B cell (primary cell): ENCODE measurements at regions not wholly inside any gene's neighbourhood (a gene's known extent, or its start where the extent isn't known, plus 50 kb on each side); places are given as distances from the start of the nearest gene placed in this dataset.

Source experiments
- EZH2 ChIP-seq: IDR thresholded peaks from 2 replicates; pipeline ENCODE4 v1.6.1; 2012; ENCODE audit warnings: borderline replicate concordance, low read depth, mild to moderate bottlenecking, moderate library complexity, low read length; ENCODE audit not compliant: insufficient read depth, poor library complexity, severe bottlenecking
- TF ChIP-seq, protein P1 (sequence below): fragments of 200-600 bp; IDR thresholded peaks from one replicate; pipeline ENCODE4 v1.8.0; 2022; ENCODE audit warnings: antibody characterized with exemption, mild to moderate bottlenecking

DNA sequence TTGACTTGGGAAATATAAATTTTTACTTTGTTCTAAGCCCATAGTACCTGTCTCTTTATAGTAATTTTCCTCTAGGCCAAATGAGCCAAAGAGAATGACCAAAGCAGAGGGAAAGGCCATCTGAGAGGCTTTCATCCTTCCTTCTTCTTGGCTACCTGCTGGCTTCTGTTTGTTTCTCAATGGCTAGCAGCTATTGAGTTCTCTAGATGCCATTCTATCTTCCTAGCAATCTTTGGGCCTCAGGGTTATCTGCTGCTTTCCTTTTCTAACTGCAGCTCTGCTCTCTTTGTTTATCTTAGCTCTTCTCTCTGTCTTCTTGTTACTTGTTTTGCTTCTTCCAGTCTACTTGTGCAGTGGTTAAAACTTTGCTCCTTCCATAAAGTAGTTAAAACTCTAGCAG, 601.1 kb upstream of the NRXN1 start:
- TF ChIP-seq, protein P1, sequence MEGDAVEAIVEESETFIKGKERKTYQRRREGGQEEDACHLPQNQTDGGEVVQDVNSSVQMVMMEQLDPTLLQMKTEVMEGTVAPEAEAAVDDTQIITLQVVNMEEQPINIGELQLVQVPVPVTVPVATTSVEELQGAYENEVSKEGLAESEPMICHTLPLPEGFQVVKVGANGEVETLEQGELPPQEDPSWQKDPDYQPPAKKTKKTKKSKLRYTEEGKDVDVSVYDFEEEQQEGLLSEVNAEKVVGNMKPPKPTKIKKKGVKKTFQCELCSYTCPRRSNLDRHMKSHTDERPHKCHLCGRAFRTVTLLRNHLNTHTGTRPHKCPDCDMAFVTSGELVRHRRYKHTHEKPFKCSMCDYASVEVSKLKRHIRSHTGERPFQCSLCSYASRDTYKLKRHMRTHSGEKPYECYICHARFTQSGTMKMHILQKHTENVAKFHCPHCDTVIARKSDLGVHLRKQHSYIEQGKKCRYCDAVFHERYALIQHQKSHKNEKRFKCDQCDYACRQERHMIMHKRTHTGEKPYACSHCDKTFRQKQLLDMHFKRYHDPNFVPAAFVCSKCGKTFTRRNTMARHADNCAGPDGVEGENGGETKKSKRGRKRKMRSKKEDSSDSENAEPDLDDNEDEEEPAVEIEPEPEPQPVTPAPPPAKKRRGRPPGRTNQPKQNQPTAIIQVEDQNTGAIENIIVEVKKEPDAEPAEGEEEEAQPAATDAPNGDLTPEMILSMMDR = no peak
- TF ChIP-seq EZH2 = no peak
